Activated CD4-positive, alpha-beta T cell treated with anti-CD3 and anti-CD28 coated beads for 4 hours (primary cell): ENCODE measurements at regions not wholly inside any gene's neighbourhood (a gene's known extent, or its start where the extent isn't known, plus 50 kb on each side); places are given as distances from the start of the nearest gene placed in this dataset.

Experiments
- DNase-seq, 2 donors: peaks; one replicate each; pipeline ENCODE4 v3.0.0-alpha.2; 2020

GRCh38 chr1:67561704-67562113 is 123.3 kb upstream of the GADD45A start:
- peak; percentile 83 to 90 for DNase-seq

DNA sequence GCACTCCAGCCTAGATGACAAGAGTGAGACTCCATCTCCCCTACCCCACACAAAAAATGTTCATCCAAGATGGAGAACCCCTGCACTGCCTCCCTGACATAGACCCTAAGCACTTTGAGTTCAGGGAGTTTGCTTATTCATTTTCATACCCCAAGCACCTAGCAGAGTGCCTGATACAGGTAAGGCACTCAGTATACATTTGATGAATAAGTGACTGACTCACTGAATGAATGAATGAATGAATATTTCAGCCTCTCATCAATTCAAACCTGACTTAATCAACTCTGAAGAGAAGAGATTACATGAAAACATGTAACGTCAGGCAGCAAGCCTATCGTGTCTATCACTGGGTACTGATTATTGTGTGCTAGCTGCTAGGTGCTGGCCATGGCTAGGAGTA is 121.3 kb upstream of the GADD45A start:
- no peak for DNase-seq

GRCh38 chr1:67564193-67564592 is 120.8 kb upstream of the GADD45A start:
- no peak for DNase-seq

DNA sequence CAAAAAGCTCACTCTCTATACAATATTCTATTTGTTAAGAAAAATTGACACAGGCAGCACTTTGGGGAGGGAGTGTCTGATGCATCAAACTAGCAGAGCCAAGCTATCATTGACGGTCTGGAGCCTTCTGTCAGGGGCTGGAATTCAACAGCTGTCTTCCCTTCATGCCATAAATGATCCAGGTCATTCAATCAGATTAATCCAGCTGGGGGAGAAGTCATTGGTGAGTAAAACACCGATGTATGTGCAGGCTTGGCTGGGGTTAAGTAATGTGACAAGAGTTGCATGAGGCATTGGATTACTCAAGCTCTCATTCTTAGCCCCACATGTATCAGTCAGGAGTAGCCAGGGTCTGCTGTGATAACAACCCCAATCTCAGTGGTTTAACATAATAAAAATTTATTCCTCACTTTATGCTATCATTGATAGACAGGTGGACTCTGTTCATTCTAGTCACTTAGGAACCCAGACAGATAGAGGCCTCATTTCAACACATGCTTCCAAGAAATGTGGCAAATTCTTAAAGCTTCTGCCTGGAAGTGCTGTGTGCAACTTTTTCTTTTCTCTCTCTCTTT is 118.1 kb upstream of the GADD45A start:
- no peak for DNase-seq

- no peak for DNase-seq
These were observed 114.4 kb upstream of the GADD45A start for GRCh38 chr1:67570486-67571143.

GRCh38 chr1:67571406-67571805 is 113.6 kb upstream of the GADD45A start:
- DNase-seq: no peak

- DNase-seq: no peak
These were observed 113.0 kb upstream of the GADD45A start for GRCh38 chr1:67571901-67572593.

- no peak for DNase-seq
These were observed 112.3 kb upstream of the GADD45A start for GRCh38 chr1:67572594-67573221.

- no peak for DNase-seq
These were observed 111.6 kb upstream of the GADD45A start for GRCh38 chr1:67573311-67573872.

DNA sequence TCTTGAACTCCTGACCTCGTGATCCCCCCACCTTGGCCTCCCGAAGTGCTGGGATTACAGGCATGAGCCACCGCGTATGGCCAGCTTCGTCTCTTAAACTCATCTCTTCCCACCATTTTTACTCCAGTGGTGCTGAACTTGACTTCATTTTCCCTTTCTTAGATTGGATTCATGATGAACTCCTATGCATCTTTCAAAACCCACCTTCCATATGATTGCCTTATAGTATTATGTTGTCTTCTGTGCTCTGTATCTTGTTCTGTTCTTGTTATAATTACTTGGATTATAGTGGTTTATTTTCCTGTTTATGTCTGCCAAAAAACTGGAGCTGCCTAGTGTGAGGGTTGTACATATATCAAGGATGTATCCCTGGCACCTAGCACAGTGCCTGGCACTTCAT is 110.8 kb upstream of the GADD45A start:
- no peak for DNase-seq

DNA sequence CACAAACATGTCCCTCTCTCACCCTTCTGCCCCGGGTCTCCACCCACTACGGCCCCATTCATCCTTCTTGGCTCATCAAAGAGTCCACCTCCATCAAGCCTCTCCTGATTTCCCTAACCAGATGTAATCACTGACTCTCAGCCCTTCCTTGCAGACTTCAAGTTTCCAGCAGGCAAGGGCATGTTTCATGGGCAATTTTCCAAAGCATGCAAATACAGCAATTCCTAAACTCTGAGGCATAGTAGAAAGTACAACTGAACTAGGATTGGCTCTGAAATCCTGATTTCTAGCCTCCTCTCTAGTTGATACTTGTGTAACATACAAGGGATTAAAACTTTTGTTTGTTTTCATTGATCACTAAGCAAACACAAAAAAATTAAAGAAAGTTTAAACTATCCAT is 109.1 kb upstream of the GADD45A start:
- no peak for DNase-seq

GRCh38 chr1:67576474-67576873 is 108.5 kb upstream of the GADD45A start:
- DNase-seq: no peak

GRCh38 chr1:67577646-67578045 is 107.4 kb upstream of the GADD45A start:
- no peak for DNase-seq

DNA sequence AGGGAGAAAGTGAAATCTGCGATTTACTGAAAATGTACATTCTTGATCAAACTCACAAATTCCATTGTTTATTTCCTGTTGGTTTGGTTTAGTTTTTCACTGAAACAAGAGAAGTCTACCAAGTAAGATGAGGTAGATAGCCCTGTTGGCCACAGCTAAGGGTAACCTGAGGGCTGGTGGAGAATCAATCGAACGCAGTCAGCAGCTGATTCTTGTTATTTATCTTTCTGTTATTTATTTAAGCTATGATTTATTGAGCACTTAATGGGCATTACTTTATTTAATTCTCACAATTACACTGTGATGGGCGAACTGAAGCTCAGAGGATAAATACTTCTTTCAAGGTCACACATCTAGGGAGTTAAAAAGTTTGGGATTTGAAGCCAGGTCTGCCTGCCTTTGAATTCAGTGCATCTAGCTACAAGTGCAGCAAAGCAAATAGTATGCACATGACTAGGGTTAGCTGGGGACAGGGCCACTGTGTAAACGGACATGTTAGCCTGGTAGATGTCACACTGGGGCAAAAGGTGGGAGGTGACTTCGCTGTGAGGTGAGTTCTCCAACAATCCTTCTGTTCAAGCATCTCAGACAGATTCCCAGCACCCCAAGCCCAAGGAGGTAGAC is 106.5 kb upstream of the GADD45A start:
- DNase-seq: no peak

- DNase-seq: no peak
These were observed 105.2 kb upstream of the GADD45A start for GRCh38 chr1:67579623-67580394.

- DNase-seq: no peak
These were observed 104.2 kb upstream of the GADD45A start for GRCh38 chr1:67580691-67581403.

GRCh38 chr1:67582625-67583461 is 102.2 kb upstream of the GADD45A start:
- no peak for DNase-seq

- DNase-seq: no peak
These were observed 101.5 kb upstream of the GADD45A start for GRCh38 chr1:67583462-67583950.

DNA sequence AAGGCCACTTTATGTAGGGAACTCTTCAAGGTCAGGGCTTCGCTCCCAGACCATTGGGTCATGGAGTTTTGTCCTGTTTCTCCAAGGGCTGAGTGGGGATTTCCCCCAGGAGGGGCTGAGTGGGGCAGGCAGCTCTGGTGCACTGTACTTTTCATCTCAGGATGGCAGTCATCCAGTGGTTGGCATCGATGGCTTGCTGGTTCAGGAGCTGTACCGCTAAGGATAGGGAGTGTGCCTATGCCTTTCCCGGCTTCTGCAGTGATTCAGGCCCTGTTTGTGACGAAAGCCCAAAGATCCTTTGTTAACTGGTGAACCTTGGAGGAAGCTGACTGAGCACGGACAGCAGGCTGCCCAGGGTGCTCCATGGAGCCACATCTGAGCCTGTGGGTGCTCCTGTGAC is 100.1 kb upstream of the GADD45A start:
- DNase-seq: no peak

DNA sequence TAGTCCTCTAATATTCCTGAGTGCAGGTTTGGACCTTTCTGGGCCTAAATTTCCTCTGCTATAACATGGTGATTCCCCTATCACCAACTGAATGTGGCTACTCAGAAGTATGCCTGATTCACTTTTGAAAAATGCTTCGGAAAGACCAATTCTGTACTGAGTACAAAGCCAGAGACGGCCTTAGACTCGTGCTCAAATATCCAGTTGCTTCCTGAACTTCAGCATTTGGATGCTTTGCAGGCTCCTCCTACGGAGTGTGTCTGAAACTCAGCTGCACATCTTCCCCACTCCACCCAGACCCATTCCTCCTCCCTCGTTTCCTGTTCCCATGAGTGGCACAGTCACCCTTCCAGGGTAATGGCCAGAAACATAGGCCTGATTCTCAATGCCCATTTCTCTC is 98.4 kb upstream of the GADD45A start:
- DNase-seq: no peak
